ENCODE measurements at regions not wholly inside any gene's neighbourhood (a gene's known extent, or its start where the extent isn't known, plus 50 kb on each side); places are given as distances from the start of the nearest gene placed in this dataset.
"Not testable (repeated sequence)": the region's sequence is repeated elsewhere in the genome, so short reads cannot be mapped to it uniquely, and the experiment has no call there.

- intact Hi-C loops (cut with DNase I, micrococcal nuclease), result no loop called here
- Histone ChIP-seq H3K9me3 (peaks cover 2% of the 10 kb centered on the region), H3K4me1 (ENCODE audit: low read depth) (no peaks in the 10 kb centered on the region), H3K4me3 (no peak overlapping the region), H3K36me3 (ENCODE audit: low read depth) (no peaks in the 10 kb centered on the region)
- ATAC-seq (no peak), DNase-seq (no peak)
- TF ChIP-seq CTCF (IDR thresholded peaks at IDR 0.05), result no peak
These were observed 1131.8 kb upstream of the TMPRSS15 start for GRCh38 chr21:19535356-19535755.

GRCh38 chr21:19537116-19537515 lies 1133.5 kb upstream of the TMPRSS15 start:
- Histone ChIP-seq H3K4me3 (no peak overlapping the region), H3K36me3 (ENCODE audit: low read depth) (no peaks in the 10 kb centered on the region), H3K9me3 (peaks cover 2% of the 10 kb centered on the region), H3K4me1 (ENCODE audit: low read depth) (no peaks in the 10 kb centered on the region)
- no peak for TF ChIP-seq CTCF (IDR thresholded peaks at IDR 0.05)
- intact Hi-C loops (cut with DNase I, micrococcal nuclease), result no loop called here
- ATAC-seq, result no peak
- no peak for DNase-seq

- Histone ChIP-seq H3K4me1 (ENCODE audit: low read depth) (no peaks in the 10 kb centered on the region), H3K4me3 (no peak overlapping the region), H3K36me3 (ENCODE audit: low read depth) (no peaks in the 10 kb centered on the region), H3K9me3 (peaks cover 2% of the 10 kb centered on the region)
- DNase-seq (no peak), ATAC-seq (no peak)
- TF ChIP-seq CTCF (IDR thresholded peaks at IDR 0.05), result no peak
- intact Hi-C loops (cut with DNase I, micrococcal nuclease), result no loop called here
These were observed 1136.7 kb upstream of the TMPRSS15 start for GRCh38 chr21:19540287-19540686.

GRCh38 chr21:19541602-19542001 lies 1138.0 kb upstream of the TMPRSS15 start:
- ATAC-seq (no peak), DNase-seq (no peak)
- Histone ChIP-seq H3K4me3 (no peak overlapping the region), H3K36me3 (ENCODE audit: low read depth) (no peaks in the 10 kb centered on the region), H3K4me1 (ENCODE audit: low read depth) (no peaks in the 10 kb centered on the region), H3K9me3 (peaks cover 6% of the 10 kb centered on the region)
- intact Hi-C loops (cut with DNase I, micrococcal nuclease), result no loop called here
- no peak for TF ChIP-seq CTCF (IDR thresholded peaks at IDR 0.05)

- H3K4me3 ChIP-seq; H3K4me1 ChIP-seq (ENCODE audit: low read depth); ATAC-seq; H3K36me3 ChIP-seq (ENCODE audit: low read depth); intact Hi-C loops (cut with DNase I, micrococcal nuclease); DNase-seq; H3K9me3 ChIP-seq: not testable (repeated sequence)
These were observed 1140.9 kb upstream of the TMPRSS15 start for GRCh38 chr21:19544493-19544892.

GRCh38 chr21:19547951-19548840 lies 1144.6 kb upstream of the TMPRSS15 start:
- Histone ChIP-seq H3K9me3 (peaks cover 8% of the 10 kb centered on the region), H3K4me1 (ENCODE audit: low read depth) (no peaks in the 10 kb centered on the region), H3K4me3 (no peak overlapping the region), H3K36me3 (ENCODE audit: low read depth) (no peaks in the 10 kb centered on the region)
- no peak for ATAC-seq
- no peak for TF ChIP-seq CTCF (IDR thresholded peaks at IDR 0.05)
- no peak for DNase-seq
- intact Hi-C loops (cut with DNase I, micrococcal nuclease), result no loop called here
